ENCODE measurements at regions not wholly inside any gene's neighbourhood (a gene's known extent, or its start where the extent isn't known, plus 50 kb on each side); places are given as distances from the start of the nearest gene placed in this dataset.
"Not testable (repeated sequence)": the region's sequence is repeated elsewhere in the genome, so short reads cannot be mapped to it uniquely, and the experiment has no call there.

GRCh38 chr3:174583396-174583795 lies 275.7 kb upstream of the NAALADL2 start:
- 42 to 46% methylated on average over 1 of the region's 1 CpG for WGBS, 2 donors (ENCODE audit: low coverage in 1 of 2)
- DNase-seq, result no peak
- in situ Hi-C loops (cut with MboI; ENCODE audit: low pct_ligation_motif_present in 1 of 4, low pct_unique_long_range_greater_than_20kb in 1 of 4, low sequenced_read_pairs in 3 of 4), result no loop called here
- intact Hi-C loops (cut with DNase I; ENCODE audit: low total_unique reads), result no loop called here
- Histone ChIP-seq H3K4me1 (no peaks in the 10 kb centered on the region), H3K9me3 (no peaks in the 10 kb centered on the region), H3K36me3 (no peaks in the 10 kb centered on the region), H3K27ac (no peak overlapping the region), H3K27me3 (no peaks in the 10 kb centered on the region), H3K4me3 (no peak overlapping the region)
- TF ChIP-seq, protein P1, sequence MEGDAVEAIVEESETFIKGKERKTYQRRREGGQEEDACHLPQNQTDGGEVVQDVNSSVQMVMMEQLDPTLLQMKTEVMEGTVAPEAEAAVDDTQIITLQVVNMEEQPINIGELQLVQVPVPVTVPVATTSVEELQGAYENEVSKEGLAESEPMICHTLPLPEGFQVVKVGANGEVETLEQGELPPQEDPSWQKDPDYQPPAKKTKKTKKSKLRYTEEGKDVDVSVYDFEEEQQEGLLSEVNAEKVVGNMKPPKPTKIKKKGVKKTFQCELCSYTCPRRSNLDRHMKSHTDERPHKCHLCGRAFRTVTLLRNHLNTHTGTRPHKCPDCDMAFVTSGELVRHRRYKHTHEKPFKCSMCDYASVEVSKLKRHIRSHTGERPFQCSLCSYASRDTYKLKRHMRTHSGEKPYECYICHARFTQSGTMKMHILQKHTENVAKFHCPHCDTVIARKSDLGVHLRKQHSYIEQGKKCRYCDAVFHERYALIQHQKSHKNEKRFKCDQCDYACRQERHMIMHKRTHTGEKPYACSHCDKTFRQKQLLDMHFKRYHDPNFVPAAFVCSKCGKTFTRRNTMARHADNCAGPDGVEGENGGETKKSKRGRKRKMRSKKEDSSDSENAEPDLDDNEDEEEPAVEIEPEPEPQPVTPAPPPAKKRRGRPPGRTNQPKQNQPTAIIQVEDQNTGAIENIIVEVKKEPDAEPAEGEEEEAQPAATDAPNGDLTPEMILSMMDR (IDR thresholded peaks at IDR 0.05), result no peak
- no peak for TF ChIP-seq POLR2AphosphoS5 (IDR thresholded peaks at IDR 0.05)
- no peak for TF ChIP-seq POLR2A (IDR thresholded peaks at IDR 0.05)
- no peak for TF ChIP-seq EP300 (IDR thresholded peaks at IDR 0.05; ENCODE audit: low read depth)

DNA sequence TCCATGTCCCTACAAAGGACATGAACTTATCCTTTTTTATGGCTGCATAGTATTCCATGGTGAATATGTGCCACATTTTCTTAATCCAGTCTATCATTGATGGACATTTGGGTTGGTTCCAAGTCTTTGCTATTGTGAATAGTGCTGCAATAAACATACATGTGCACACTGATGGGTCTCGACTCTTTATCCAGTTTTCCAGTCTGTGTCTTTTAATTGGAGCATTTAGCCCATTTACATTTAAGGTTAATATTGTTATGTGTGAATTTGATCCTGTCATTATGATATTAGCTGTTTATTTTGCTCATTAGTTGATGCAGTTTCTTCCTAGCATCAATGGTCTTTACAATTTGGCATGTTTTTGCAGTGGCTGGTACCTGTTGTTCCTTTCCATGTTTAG lies 272.0 kb upstream of the NAALADL2 start:
- in situ Hi-C loops (cut with MboI; ENCODE audit: low pct_ligation_motif_present in 1 of 4, low pct_unique_long_range_greater_than_20kb in 1 of 4, low sequenced_read_pairs in 3 of 4), result not testable (repeated sequence)
- 75 to 87% methylated on average over 1 of the region's 1 CpG for WGBS, 2 donors (ENCODE audit: low coverage in 1 of 2)

GRCh38 chr3:174596447-174596982 lies 262.6 kb upstream of the NAALADL2 start:
- Histone ChIP-seq H3K4me3 (no peak overlapping the region), H3K36me3 (no peaks in the 10 kb centered on the region), H3K4me1 (no peaks in the 10 kb centered on the region), H3K27me3 (no peaks in the 10 kb centered on the region), H3K27ac (no peak overlapping the region), H3K9me3 (no peaks in the 10 kb centered on the region)
- intact Hi-C loops (cut with DNase I; ENCODE audit: low total_unique reads) (no loop called here), in situ Hi-C loops (cut with MboI; ENCODE audit: low pct_ligation_motif_present in 1 of 4, low pct_unique_long_range_greater_than_20kb in 1 of 4, low sequenced_read_pairs in 3 of 4) (no loop called here)
- TF ChIP-seq POLR2AphosphoS5 (IDR thresholded peaks at IDR 0.05), result no peak
- TF ChIP-seq POLR2A (IDR thresholded peaks at IDR 0.05), result no peak
- TF ChIP-seq, protein P1 (IDR thresholded peaks at IDR 0.05), result no peak
- TF ChIP-seq EP300 (IDR thresholded peaks at IDR 0.05; ENCODE audit: low read depth), result no peak
- DNase-seq, result no peak
- WGBS, 2 donors (ENCODE audit: low coverage in 1 of 2), result 70 to 88% methylated on average over 1 to 2 of the region's 2 CpGs

More for the DNA sequence above, 272.0 kb upstream of the NAALADL2 start:
- H3K9me3 ChIP-seq; H3K4me3 ChIP-seq; H3K4me1 ChIP-seq; intact Hi-C loops (cut with DNase I; ENCODE audit: low total_unique reads); H3K27me3 ChIP-seq; DNase-seq; H3K36me3 ChIP-seq; H3K27ac ChIP-seq: not testable (repeated sequence)

DNA sequence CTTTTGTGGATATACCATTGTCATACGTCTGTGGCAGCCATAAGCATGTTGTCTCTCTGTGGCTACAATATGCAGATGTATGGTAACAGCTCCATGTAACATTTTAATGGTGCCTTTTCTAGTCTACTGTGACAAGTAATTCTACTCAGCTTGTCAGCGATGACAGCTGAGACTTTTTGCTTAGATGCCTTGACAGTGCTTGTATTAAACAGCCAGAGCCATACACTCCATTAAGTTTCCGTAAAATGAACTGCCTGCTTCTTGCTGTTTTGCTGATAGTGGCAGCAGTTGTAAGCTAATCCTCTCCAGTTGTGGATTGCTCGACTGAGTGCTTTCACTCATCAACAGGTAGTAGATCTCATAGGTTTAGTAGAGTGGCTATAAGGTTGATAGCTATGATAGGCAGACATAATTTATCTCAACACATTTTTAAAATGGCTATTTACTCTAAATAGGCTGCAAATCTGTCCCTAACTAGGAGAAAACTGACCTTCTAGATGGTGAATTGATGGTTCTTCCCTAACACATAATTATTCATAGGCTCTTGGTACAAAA lies 260.2 kb upstream of the NAALADL2 start:
- in situ Hi-C loops (cut with MboI; ENCODE audit: low pct_ligation_motif_present in 1 of 4, low pct_unique_long_range_greater_than_20kb in 1 of 4, low sequenced_read_pairs in 3 of 4), result no loop called here
- Histone ChIP-seq H3K4me1 (no peaks in the 10 kb centered on the region), H3K9me3 (no peaks in the 10 kb centered on the region), H3K27me3 (no peaks in the 10 kb centered on the region), H3K27ac (no peak overlapping the region), H3K36me3 (no peaks in the 10 kb centered on the region), H3K4me3 (no peak overlapping the region)
- intact Hi-C loops (cut with DNase I; ENCODE audit: low total_unique reads), result no loop called here
- TF ChIP-seq POLR2AphosphoS5 (IDR thresholded peaks at IDR 0.05) (no peak), EP300 (IDR thresholded peaks at IDR 0.05; ENCODE audit: low read depth) (no peak), POLR2A (IDR thresholded peaks at IDR 0.05) (no peak)
- TF ChIP-seq, protein P1 (IDR thresholded peaks at IDR 0.05), result no peak
- WGBS, 2 donors (ENCODE audit: low coverage in 1 of 2), result 64 to 66% methylated on average over 2 to 4 of the region's 4 CpGs
- DNase-seq, result no peak

GRCh38 chr3:174613173-174613572 lies 246.0 kb upstream of the NAALADL2 start:
- no peak overlapping the region for H3K4me3 ChIP-seq
- 60 to 100% methylated on average over 1 of the region's 1 CpG for WGBS, 2 donors (ENCODE audit: low coverage in 1 of 2)
- H3K36me3 ChIP-seq, result no peaks in the 10 kb centered on the region
- H3K27ac ChIP-seq, result no peak overlapping the region
- no peaks in the 10 kb centered on the region for H3K27me3 ChIP-seq
- intact Hi-C loops (cut with DNase I; ENCODE audit: low total_unique reads), result no loop called here
- TF ChIP-seq, protein P1 (IDR thresholded peaks at IDR 0.05), result no peak
- TF ChIP-seq POLR2A (IDR thresholded peaks at IDR 0.05) (no peak), EP300 (IDR thresholded peaks at IDR 0.05; ENCODE audit: low read depth) (no peak)
- H3K9me3 ChIP-seq, result no peaks in the 10 kb centered on the region
- in situ Hi-C loops (cut with MboI; ENCODE audit: low pct_ligation_motif_present in 1 of 4, low pct_unique_long_range_greater_than_20kb in 1 of 4, low sequenced_read_pairs in 3 of 4), result no loop called here
- DNase-seq, result no peak
- no peaks in the 10 kb centered on the region for H3K4me1 ChIP-seq

All from transverse colon (tissue), 4 donors.